Naive B cell (primary cell): ENCODE measurements at regions not wholly inside any gene's neighbourhood (a gene's known extent, or its start where the extent isn't known, plus 50 kb on each side); places are given as distances from the start of the nearest gene placed in this dataset.
A peak's percentile ranks its signal among the peaks of the same experiment; 100 is the strongest.

Source experiments
- ATAC-seq, 2 donors: fragments of 150-1000 bp; cut with Tn5 transposase; 2 replicates each; pipeline ENCODE4 v1.10.0; 2021; ENCODE audit warnings: low read depth in 2 of 2, mild to moderate bottlenecking in 2 of 2, moderate library complexity in 2 of 2
- DNase-seq: peaks from one replicate; pipeline ENCODE4 v3.0.0; 2022
- H3K27ac Mint-ChIP-seq, 6 donors: one replicate each; pipeline ENCODE4 v1.8.0; 2020 to 2022; ENCODE audit warnings: mild to moderate bottlenecking in 6 of 6, mixed read lengths in 6 of 6, moderate library complexity in 5 of 6, inconsistent platforms in 2 of 6
- H3K27me3 Mint-ChIP-seq, 3 donors: one replicate each; pipeline ENCODE4 v1.8.0; 2021 to 2022; ENCODE audit warnings: mixed read lengths in 3 of 3, mild to moderate bottlenecking in 1 of 3
- H3K36me3 Mint-ChIP-seq, 2 donors: one replicate each; pipeline ENCODE4 v1.8.0; 2020 to 2022; ENCODE audit warnings: mixed read lengths in 2 of 2, inconsistent platforms in 1 of 2, mild to moderate bottlenecking in 1 of 2
- H3K4me1 Mint-ChIP-seq, 3 donors: one replicate each; pipeline ENCODE4 v1.8.0; 2020 to 2022; ENCODE audit warnings: mixed read lengths in 3 of 3, inconsistent platforms in 1 of 3, mild to moderate bottlenecking in 1 of 3, moderate library complexity in 1 of 3
- H3K4me3 Mint-ChIP-seq, 8 donors: one replicate each; pipeline ENCODE4 v1.8.0; 2020 to 2022; ENCODE audit warnings: mild to moderate bottlenecking in 8 of 8, mixed read lengths in 8 of 8, moderate library complexity in 8 of 8, inconsistent platforms in 2 of 8
- H3K9me3 Mint-ChIP-seq, 7 donors: one replicate each; pipeline ENCODE4 v1.8.0; 2020 to 2022; ENCODE audit warnings: mixed read lengths in 7 of 7, mild to moderate bottlenecking in 5 of 7, inconsistent platforms in 2 of 7, moderate library complexity in 1 of 7

- H3K9me3 Mint-ChIP-seq: no peaks in the 10 kb centered on the region
- H3K4me1 Mint-ChIP-seq: peaks cover 6 to 22% (median 16%) of the 10 kb centered on the region in 3 donors
- H3K4me3 Mint-ChIP-seq: no peak overlapping the region
- no peaks in the 10 kb centered on the region for H3K36me3 Mint-ChIP-seq
- ATAC-seq (peak in 1 of 2 donors; percentile 48), DNase-seq (no peak)
- H3K27ac Mint-ChIP-seq: peak overlapping the region in 2 of 6 donors; percentile 31 to 41
- H3K27me3 Mint-ChIP-seq: peaks cover 0 to 2% (median 0%) of the 10 kb centered on the region in 3 donors
Measured at GRCh38 chr11:119525180-119525866, 102.4 kb upstream of the THY1 start.

- DNase-seq (no peak), ATAC-seq (no peak)
- H3K9me3 Mint-ChIP-seq: no peaks in the 10 kb centered on the region
- peaks cover 0 to 9% (median 3%) of the 10 kb centered on the region in 3 donors for H3K27me3 Mint-ChIP-seq
- H3K4me3 Mint-ChIP-seq: no peak overlapping the region
- peak overlapping the region in 1 of 6 donors; percentile 85 for H3K27ac Mint-ChIP-seq
- peaks cover 6 to 22% (median 16%) of the 10 kb centered on the region in 3 donors for H3K4me1 Mint-ChIP-seq
- H3K36me3 Mint-ChIP-seq: no peaks in the 10 kb centered on the region
Measured at GRCh38 chr11:119523539-119524157, 100.7 kb upstream of the THY1 start.

GRCh38 chr11:119522609-119523008 is 99.6 kb upstream of the THY1 start:
- Mint-ChIP-seq H3K27ac (peak overlapping the region in 2 of 6 donors; percentile 39 to 49), H3K4me3 (no peak overlapping the region), H3K9me3 (no peaks in the 10 kb centered on the region), H3K36me3 (no peaks in the 10 kb centered on the region), H3K4me1 (peaks cover 6 to 22% (median 16%) of the 10 kb centered on the region in 3 donors), H3K27me3 (peaks cover 0 to 9% (median 4%) of the 10 kb centered on the region in 3 donors)
- DNase-seq (no peak), ATAC-seq (no peak)

GRCh38 chr11:119521551-119521950 is 98.6 kb upstream of the THY1 start:
- Mint-ChIP-seq H3K9me3 (no peaks in the 10 kb centered on the region), H3K27me3 (peaks cover 4 to 13% (median 8%) of the 10 kb centered on the region in 3 donors), H3K4me1 (peaks cover 6 to 22% (median 16%) of the 10 kb centered on the region in 3 donors), H3K36me3 (no peaks in the 10 kb centered on the region), H3K4me3 (no peak overlapping the region), H3K27ac (no peak overlapping the region)
- no peak for ATAC-seq
- no peak for DNase-seq

GRCh38 chr11:119520966-119521365 is 98.0 kb upstream of the THY1 start:
- peak overlapping the region in 3 of 6 donors; percentile 12 to 80 (median 49) for H3K27ac Mint-ChIP-seq
- DNase-seq (no peak), ATAC-seq (no peak)
- no peaks in the 10 kb centered on the region for H3K36me3 Mint-ChIP-seq
- H3K9me3 Mint-ChIP-seq: no peaks in the 10 kb centered on the region
- peaks cover 4 to 17% (median 14%) of the 10 kb centered on the region in 3 donors for H3K27me3 Mint-ChIP-seq
- H3K4me3 Mint-ChIP-seq: no peak overlapping the region
- H3K4me1 Mint-ChIP-seq: peaks cover 6 to 21% (median 15%) of the 10 kb centered on the region in 3 donors

- Mint-ChIP-seq H3K4me1 (peaks cover 6 to 18% (median 12%) of the 10 kb centered on the region in 3 donors), H3K36me3 (no peaks in the 10 kb centered on the region), H3K27me3 (peaks cover 4 to 17% (median 15%) of the 10 kb centered on the region in 3 donors), H3K27ac (no peak overlapping the region), H3K4me3 (no peak overlapping the region), H3K9me3 (no peaks in the 10 kb centered on the region)
- no peak for ATAC-seq
- DNase-seq: no peak
Measured at GRCh38 chr11:119520400-119520799, 97.4 kb upstream of the THY1 start.

- Mint-ChIP-seq H3K4me1 (peaks cover 2 to 12% (median 10%) of the 10 kb centered on the region in 3 donors), H3K4me3 (no peak overlapping the region), H3K36me3 (no peaks in the 10 kb centered on the region), H3K27me3 (peaks cover 4 to 19% (median 15%) of the 10 kb centered on the region in 3 donors), H3K9me3 (no peaks in the 10 kb centered on the region), H3K27ac (peak overlapping the region in 1 of 6 donors; percentile 33)
- ATAC-seq (no peak), DNase-seq (no peak)
Measured at GRCh38 chr11:119519796-119520195, 96.8 kb upstream of the THY1 start.

GRCh38 chr11:119518746-119519730 is 96.1 kb upstream of the THY1 start:
- Mint-ChIP-seq H3K36me3 (no peaks in the 10 kb centered on the region), H3K27ac (no peak overlapping the region), H3K27me3 (peaks cover 4 to 21% (median 15%) of the 10 kb centered on the region in 3 donors), H3K9me3 (no peaks in the 10 kb centered on the region), H3K4me3 (no peak overlapping the region), H3K4me1 (peaks cover 0 to 6% (median 6%) of the 10 kb centered on the region in 3 donors)
- DNase-seq: no peak
- no peak for ATAC-seq

GRCh38 chr11:119515771-119516400 is 92.9 kb upstream of the THY1 start:
- H3K4me3 Mint-ChIP-seq: no peak overlapping the region

GRCh38 chr11:119513806-119514170 is 90.8 kb upstream of the THY1 start:
- Mint-ChIP-seq H3K36me3 (no peaks in the 10 kb centered on the region), H3K4me3 (no peak overlapping the region), H3K4me1 (peaks cover 8 to 20% (median 11%) of the 10 kb centered on the region in 3 donors), H3K9me3 (peaks cover 0 to 6% (median 0%) of the 10 kb centered on the region in 7 donors), H3K27ac (no peak overlapping the region), H3K27me3 (peaks cover 3 to 15% (median 12%) of the 10 kb centered on the region in 3 donors)
- no peak for ATAC-seq
- DNase-seq: no peak

More at GRCh38 chr11:119515771-119516400, 92.9 kb upstream of the THY1 start:
- Mint-ChIP-seq H3K4me1 (peaks cover 6 to 13% (median 6%) of the 10 kb centered on the region in 3 donors), H3K9me3 (no peaks in the 10 kb centered on the region), H3K27ac (no peak overlapping the region), H3K36me3 (no peaks in the 10 kb centered on the region), H3K27me3 (peaks cover 4 to 21% (median 15%) of the 10 kb centered on the region in 3 donors)
- DNase-seq: no peak
- ATAC-seq: no peak

GRCh38 chr11:119513131-119513805 is 90.3 kb upstream of the THY1 start:
- ATAC-seq (no peak), DNase-seq (no peak)
- Mint-ChIP-seq H3K27ac (no peak overlapping the region), H3K36me3 (no peaks in the 10 kb centered on the region), H3K27me3 (peaks cover 0 to 15% (median 12%) of the 10 kb centered on the region in 3 donors), H3K9me3 (peaks cover 0 to 6% (median 0%) of the 10 kb centered on the region in 7 donors), H3K4me1 (peaks cover 8 to 20% (median 11%) of the 10 kb centered on the region in 3 donors), H3K4me3 (no peak overlapping the region)

- peak in 1 of 2 donors; percentile 23 for ATAC-seq
- Mint-ChIP-seq H3K4me1 (peaks cover 8 to 20% (median 11%) of the 10 kb centered on the region in 3 donors), H3K9me3 (peaks cover 0 to 6% (median 0%) of the 10 kb centered on the region in 7 donors), H3K36me3 (no peaks in the 10 kb centered on the region), H3K27ac (peak overlapping the region in 1 of 6 donors; percentile 30), H3K27me3 (peaks cover 0 to 15% (median 12%) of the 10 kb centered on the region in 3 donors), H3K4me3 (peak overlapping the region in 3 of 8 donors; percentile 24 to 78 (median 62))
- no peak for DNase-seq
Measured at GRCh38 chr11:119512369-119512768, 89.4 kb upstream of the THY1 start.
